A549 (cell line): ENCODE measurements at regions not wholly inside any gene's neighbourhood (a gene's known extent, or its start where the extent isn't known, plus 50 kb on each side); places are given as distances from the start of the nearest gene placed in this dataset.

Experiments
- ATAC-seq, 2 experiments: fragments of 200-7000 bp in 1 of 2; fragments of >200 bp in 1 of 2; cut with Nextera tagmentation in 1 of 2; cut with Tn5 transposase in 1 of 2; 3 replicates each; pipeline versions ENCODE4 v1.8.0 to v1.9.1; 2018 to 2020; ENCODE audit warnings: mild to moderate bottlenecking in 1 of 2, moderate library complexity in 1 of 2
- CTCF ChIA-PET: fragments of 300-600 bp; sonication (Branson Sonifier 250); formaldehyde crosslinking; extraction: SDS; loops from one replicate; lab custom pipeline; 2021; ENCODE audit warnings: antibody characterized with exemption, inconsistent platforms; lab: Yijun Ruan, JAX
- POLR2A ChIA-PET: fragments of 350-600 bp; formaldehyde crosslinking; extraction: SDS; loops from one replicate; lab custom pipeline; 2021; ENCODE audit warnings: antibody characterized with exemption, inconsistent platforms; lab: Yijun Ruan, JAX
- DNase-seq, 2 experiments: peaks; one replicate each; pipeline versions ENCODE4 v3.0.0 to v3.0.0-alpha.2; 2011 to 2016; ENCODE audit warnings: low read depth in 1 of 2, low spot score in 1 of 2
- FAIRE-seq: peaks from 2 replicates; lab custom pipeline; 2011; peaks lifted over from hg19 to GRCh38; lab: Jason Lieb, UNC
- H3K27ac ChIP-seq, 2 experiments: fragments of >200 bp; sonication (Bioruptor Twin); formaldehyde crosslinking; 3 replicates each; pipeline ENCODE4 v1.5.1; 2016 to 2017
- H3K4me1 ChIP-seq: fragments of >200 bp; sonication (Bioruptor Twin); formaldehyde crosslinking; 3 replicates; pipeline ENCODE4 v1.6.1; 2016
- H3K4me2 ChIP-seq: fragments of >200 bp; sonication (Bioruptor Twin); formaldehyde crosslinking; 3 replicates; pipeline ENCODE4 v1.6.1; 2016
- H3K4me3 ChIP-seq: fragments of >200 bp; sonication (Bioruptor Twin); formaldehyde crosslinking; 3 replicates; pipeline ENCODE4 v1.5.1; 2016
- H3K9me3 ChIP-seq: fragments of >200 bp; sonication (Bioruptor Twin); formaldehyde crosslinking; 3 replicates; pipeline ENCODE4 v1.6.1; 2016
- CBX8 ChIP-seq: fragments of 200-600 bp; sonication (generic); IDR thresholded peaks from 2 replicates; pipeline ENCODE4 v1.6.1; 2016
- ESRRA ChIP-seq: fragments of 150-350 bp; IDR thresholded peaks from 2 replicates; pipeline ENCODE4 v1.6.1; 2014; ENCODE audit warnings: mild to moderate bottlenecking, low read length, borderline replicate concordance
- GATA3 ChIP-seq: IDR thresholded peaks from 2 replicates; pipeline ENCODE4 v1.6.1; 2012; ENCODE audit warnings: borderline replicate concordance
- HES2 ChIP-seq: fragments of >200 bp; sonication (Bioruptor Twin); formaldehyde crosslinking; IDR thresholded peaks from 2 replicates; pipeline ENCODE4 v1.6.1; 2016
- HEYL ChIP-seq: fragments of 250-450 bp; sonication (Bioruptor Pico); IDR thresholded peaks from 2 replicates; pipeline ENCODE4 v1.8.0; 2021; ENCODE audit warnings: mild to moderate bottlenecking, moderate library complexity
- HOXA7 ChIP-seq: fragments of 250-450 bp; sonication (Bioruptor Pico); IDR thresholded peaks from 2 replicates; pipeline ENCODE4 v1.5.0; 2020; ENCODE audit warnings: mild to moderate bottlenecking, moderate library complexity
- MAZ ChIP-seq: fragments of 150-350 bp; IDR thresholded peaks from 2 replicates; pipeline ENCODE4 v1.6.1; 2014; ENCODE audit warnings: antibody characterized with exemption, low read depth, low read length, borderline replicate concordance
- MYC ChIP-seq: IDR thresholded peaks from 2 replicates; pipeline ENCODE4 v1.6.1; 2012; ENCODE audit warnings: mild to moderate bottlenecking, inconsistent platforms, low read length, improper control_type of control experiment, borderline replicate concordance
- NPAS2 ChIP-seq: fragments of 250-450 bp; sonication (Bioruptor Pico); IDR thresholded peaks from 2 replicates; pipeline ENCODE4 v1.8.0; 2022; ENCODE audit warnings: mild to moderate bottlenecking, moderate library complexity, borderline replicate concordance
- PHF8 ChIP-seq: fragments of 200-600 bp; sonication (generic); IDR thresholded peaks from 2 replicates; pipeline ENCODE4 v1.6.1; 2016; ENCODE audit warnings: low read depth, mild to moderate bottlenecking, antibody characterized with exemption, moderate library complexity, borderline replicate concordance
- POLR2AphosphoS2 ChIP-seq: conservative IDR thresholded peaks from 2 replicates; pipeline ENCODE4 v1.6.1; 2012; ENCODE audit warnings: low read length, improper control_type of control experiment, inconsistent platforms
- RARB ChIP-seq: fragments of 250-450 bp; sonication (Bioruptor Pico); IDR thresholded peaks from 2 replicates; pipeline ENCODE4 v1.8.0; 2021; ENCODE audit warnings: mild to moderate bottlenecking, moderate library complexity
- SREBF2 ChIP-seq: fragments of 450-650 bp; IDR thresholded peaks from 2 replicates; pipeline ENCODE4 v1.6.1; 2014; ENCODE audit warnings: mild to moderate bottlenecking, moderate library complexity
- TFCP2L1 ChIP-seq: fragments of 250-450 bp; sonication (Bioruptor Pico); IDR thresholded peaks from 2 replicates; pipeline ENCODE4 v1.5.0; 2021; ENCODE audit warnings: mild to moderate bottlenecking
- ZFP36 ChIP-seq: fragments of 450-650 bp; IDR thresholded peaks from 2 replicates; pipeline ENCODE4 v1.6.1; 2014; ENCODE audit warnings: borderline replicate concordance; ENCODE audit not compliant: partially characterized antibody
- ZNF302 ChIP-seq: fragments of 250-450 bp; sonication (Bioruptor Pico); IDR thresholded peaks from 2 replicates; pipeline ENCODE4 v1.9.0; 2021; ENCODE audit warnings: inconsistent platforms, mild to moderate bottlenecking, moderate library complexity
- ZSCAN20 ChIP-seq: fragments of 250-450 bp; sonication (Bioruptor Pico); IDR thresholded peaks from 2 replicates; pipeline ENCODE4 v1.8.0; 2022; ENCODE audit warnings: mild to moderate bottlenecking, moderate library complexity
- WGBS: methylation state at CpG from one replicate; pipeline ENCODE4 v1.1.6; 2017; ENCODE audit errors: missing lambda C conversion rate; 5-methylcytosine and 5-hydroxymethylcytosine counted together
- TF ChIP-seq, protein P1 (sequence below): fragments of 250-450 bp; sonication (Bioruptor Pico); IDR thresholded peaks from 2 replicates; pipeline ENCODE4 v1.5.0; 2021; ENCODE audit warnings: mild to moderate bottlenecking, moderate library complexity, borderline replicate concordance
- TF ChIP-seq, protein P2 (sequence below): IDR thresholded peaks from 2 replicates; pipeline ENCODE4 v1.6.1; 2012
- TF ChIP-seq, protein P3 (sequence below): fragments of 250-450 bp; sonication (Bioruptor Pico); IDR thresholded peaks from 2 replicates; pipeline ENCODE4 v1.5.0; 2020; ENCODE audit warnings: low read depth, mild to moderate bottlenecking, moderate library complexity

- ChIA-PET CTCF (interaction anchor here (0.6 to 1.3 kb wide), 2 partner anchors 13 to 20 kb away, joined by 3 to 5 read pairs; no protein-coding TSS in a partner anchor), POLR2A (no interaction called here)
- TF ChIP-seq, protein P1, sequence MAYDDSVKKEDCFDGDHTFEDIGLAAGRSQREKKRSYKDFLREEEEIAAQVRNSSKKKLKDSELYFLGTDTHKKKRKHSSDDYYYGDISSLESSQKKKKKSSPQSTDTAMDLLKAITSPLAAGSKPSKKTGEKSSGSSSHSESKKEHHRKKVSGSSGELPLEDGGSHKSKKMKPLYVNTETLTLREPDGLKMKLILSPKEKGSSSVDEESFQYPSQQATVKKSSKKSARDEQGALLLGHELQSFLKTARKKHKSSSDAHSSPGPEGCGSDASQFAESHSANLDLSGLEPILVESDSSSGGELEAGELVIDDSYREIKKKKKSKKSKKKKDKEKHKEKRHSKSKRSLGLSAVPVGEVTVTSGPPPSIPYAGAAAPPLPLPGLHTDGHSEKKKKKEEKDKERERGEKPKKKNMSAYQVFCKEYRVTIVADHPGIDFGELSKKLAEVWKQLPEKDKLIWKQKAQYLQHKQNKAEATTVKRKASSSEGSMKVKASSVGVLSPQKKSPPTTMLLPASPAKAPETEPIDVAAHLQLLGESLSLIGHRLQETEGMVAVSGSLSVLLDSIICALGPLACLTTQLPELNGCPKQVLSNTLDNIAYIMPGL: no peak
- no peak for TF ChIP-seq HEYL
- no peak for TF ChIP-seq PHF8
- no peak for ATAC-seq
- Histone ChIP-seq H3K4me3 (no peak overlapping the region), H3K4me1 (no peaks in the 10 kb centered on the region), H3K4me2 (no peak overlapping the region), H3K27ac (no peak overlapping the region), H3K9me3 (no peaks in the 10 kb centered on the region)
- WGBS: 54% methylated on average over 5 of the region's 5 CpGs
- no peak for DNase-seq
- no peak for FAIRE-seq
Observed at GRCh38 chr5:172585114-172585513, 55.9 kb upstream of the NEURL1B start.

DNA sequence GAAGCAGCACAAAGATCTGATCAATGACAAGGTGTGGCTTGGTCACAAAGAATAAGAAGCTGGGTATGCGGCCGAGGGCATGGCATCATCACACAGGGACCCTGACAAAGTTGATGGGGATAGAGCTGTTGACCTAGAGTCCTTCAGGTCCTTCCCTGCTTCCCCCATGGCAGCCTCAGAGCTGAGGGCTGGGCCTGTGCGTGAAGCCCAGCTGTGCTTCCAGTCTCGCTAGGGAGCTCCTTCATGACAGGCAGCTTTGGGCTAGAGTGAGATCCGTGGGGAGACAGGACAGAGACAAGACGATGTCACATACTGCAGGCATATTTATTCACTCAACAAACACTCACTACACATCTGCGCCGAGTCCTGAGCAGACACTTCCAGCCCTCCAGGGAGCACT, 56.4 kb upstream of the NEURL1B start:
- POLR2A ChIA-PET: no interaction called here
- 61% methylated on average over 8 of the region's 8 CpGs for WGBS
- CTCF ChIA-PET: interaction anchor here (0.6 to 1.3 kb wide), 2 partner anchors 13 to 20 kb away, joined by 3 to 5 read pairs; no protein-coding TSS in a partner anchor

GRCh38 chr5:172583931-172584511, 57.0 kb upstream of the NEURL1B start:
- CTCF ChIA-PET: interaction anchor here (1.1 to 1.3 kb wide), 3 partner anchors 12 to 22 kb away, joined by 3 to 5 read pairs (median 3); no protein-coding TSS in a partner anchor
- TF ChIP-seq SREBF2: no peak
- TF ChIP-seq ZFP36: no peak
- TF ChIP-seq GATA3: no peak
- no peak for TF ChIP-seq HES2
- no peak for TF ChIP-seq NPAS2 (CRISPR knock-in tag)
- no peak for TF ChIP-seq ESRRA
- no peak for TF ChIP-seq ZNF302 (CRISPR knock-in tag)
- TF ChIP-seq HOXA7 (CRISPR knock-in tag): no peak
- TF ChIP-seq, protein P2, sequence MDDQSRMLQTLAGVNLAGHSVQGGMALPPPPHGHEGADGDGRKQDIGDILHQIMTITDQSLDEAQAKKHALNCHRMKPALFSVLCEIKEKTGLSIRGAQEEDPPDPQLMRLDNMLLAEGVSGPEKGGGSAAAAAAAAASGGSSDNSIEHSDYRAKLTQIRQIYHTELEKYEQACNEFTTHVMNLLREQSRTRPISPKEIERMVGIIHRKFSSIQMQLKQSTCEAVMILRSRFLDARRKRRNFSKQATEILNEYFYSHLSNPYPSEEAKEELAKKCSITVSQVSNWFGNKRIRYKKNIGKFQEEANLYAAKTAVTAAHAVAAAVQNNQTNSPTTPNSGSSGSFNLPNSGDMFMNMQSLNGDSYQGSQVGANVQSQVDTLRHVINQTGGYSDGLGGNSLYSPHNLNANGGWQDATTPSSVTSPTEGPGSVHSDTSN: no peak
- TF ChIP-seq ZSCAN20 (CRISPR knock-in tag): no peak
- TF ChIP-seq RARB (CRISPR knock-in tag): no peak
- TF ChIP-seq, all 56 proteins: peak for 0
- DNase-seq (no peak), ATAC-seq (no peak), FAIRE-seq (no peak)
- POLR2A ChIA-PET: no interaction called here
- no peak overlapping the region for H3K4me3 ChIP-seq
- WGBS: 32% methylated on average over 7 of the region's 7 CpGs
- H3K4me2 ChIP-seq: no peak overlapping the region
- no peaks in the 10 kb centered on the region for H3K4me1 ChIP-seq
- no peak overlapping the region for H3K27ac ChIP-seq
- H3K9me3 ChIP-seq: no peaks in the 10 kb centered on the region

More for the DNA sequence above, 56.4 kb upstream of the NEURL1B start:
- Histone ChIP-seq H3K4me2 (no peak overlapping the region), H3K27ac (no peak overlapping the region), H3K4me3 (no peak overlapping the region), H3K4me1 (no peaks in the 10 kb centered on the region), H3K9me3 (no peaks in the 10 kb centered on the region)
- DNase-seq: no peak
- no peak for ATAC-seq
- TF ChIP-seq ZNF302 (CRISPR knock-in tag): no peak
- no peak for FAIRE-seq

DNA sequence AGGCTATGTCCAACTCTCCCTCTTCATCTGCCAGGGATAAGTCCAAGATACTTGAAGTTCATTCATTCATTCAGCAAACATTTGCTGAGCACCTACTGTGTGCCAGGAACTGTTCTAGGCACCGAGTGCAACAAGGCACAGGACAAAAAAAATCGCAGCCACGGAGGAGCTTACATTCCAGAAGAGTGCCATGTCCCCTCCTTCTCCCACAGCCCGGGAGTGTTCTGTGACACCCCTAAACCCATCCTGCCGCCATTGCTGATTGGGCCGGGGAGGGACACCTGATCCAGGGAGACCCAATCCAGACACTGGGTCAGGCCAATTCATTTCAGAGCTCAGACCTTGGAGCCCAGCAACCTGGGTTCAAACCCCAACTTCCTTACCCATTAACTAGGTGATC, 58.1 kb upstream of the NEURL1B start:
- no peak overlapping the region for H3K4me3 ChIP-seq
- 64% methylated on average over 6 of the region's 6 CpGs for WGBS
- DNase-seq: no peak
- no peak overlapping the region for H3K4me2 ChIP-seq
- FAIRE-seq: no peak
- TF ChIP-seq, protein P3, sequence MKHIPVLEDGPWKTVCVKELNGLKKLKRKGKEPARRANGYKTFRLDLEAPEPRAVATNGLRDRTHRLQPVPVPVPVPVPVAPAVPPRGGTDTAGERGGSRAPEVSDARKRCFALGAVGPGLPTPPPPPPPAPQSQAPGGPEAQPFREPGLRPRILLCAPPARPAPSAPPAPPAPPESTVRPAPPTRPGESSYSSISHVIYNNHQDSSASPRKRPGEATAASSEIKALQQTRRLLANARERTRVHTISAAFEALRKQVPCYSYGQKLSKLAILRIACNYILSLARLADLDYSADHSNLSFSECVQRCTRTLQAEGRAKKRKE (CRISPR knock-in tag): no peak
- TF ChIP-seq GATA3 (no peak), ZFP36 (no peak), CBX8 (no peak), MAZ (no peak), MYC (no peak), TFCP2L1 (CRISPR knock-in tag) (no peak), POLR2AphosphoS2 (no peak)
- no peak overlapping the region for H3K27ac ChIP-seq
- H3K4me1 ChIP-seq: no peaks in the 10 kb centered on the region
- POLR2A ChIA-PET: no interaction called here
- H3K9me3 ChIP-seq: no peaks in the 10 kb centered on the region
- CTCF ChIA-PET: interaction anchor here (1.3 kb wide), 1 partner anchor 24 kb away, joined by 3 read pairs; no protein-coding TSS in a partner anchor
- no peak for ATAC-seq
